HG03108 (cell line): ENCODE measurements at regions not wholly inside any gene's neighbourhood (a gene's known extent, or its start where the extent isn't known, plus 50 kb on each side); places are given as distances from the start of the nearest gene placed in this dataset.
A peak's percentile ranks its signal among the peaks of the same experiment; 100 is the strongest.
"Not testable (repeated sequence)": the region's sequence is repeated elsewhere in the genome, so short reads cannot be mapped to it uniquely, and the experiment has no call there.

Experiments
- ATAC-seq: cut with Tn5 transposase; IDR thresholded peaks from one replicate; pipeline ENCODE4 v1.9.1; 2021; ENCODE audit warnings: moderate library complexity; ENCODE audit not compliant: unreplicated experiment

DNA sequence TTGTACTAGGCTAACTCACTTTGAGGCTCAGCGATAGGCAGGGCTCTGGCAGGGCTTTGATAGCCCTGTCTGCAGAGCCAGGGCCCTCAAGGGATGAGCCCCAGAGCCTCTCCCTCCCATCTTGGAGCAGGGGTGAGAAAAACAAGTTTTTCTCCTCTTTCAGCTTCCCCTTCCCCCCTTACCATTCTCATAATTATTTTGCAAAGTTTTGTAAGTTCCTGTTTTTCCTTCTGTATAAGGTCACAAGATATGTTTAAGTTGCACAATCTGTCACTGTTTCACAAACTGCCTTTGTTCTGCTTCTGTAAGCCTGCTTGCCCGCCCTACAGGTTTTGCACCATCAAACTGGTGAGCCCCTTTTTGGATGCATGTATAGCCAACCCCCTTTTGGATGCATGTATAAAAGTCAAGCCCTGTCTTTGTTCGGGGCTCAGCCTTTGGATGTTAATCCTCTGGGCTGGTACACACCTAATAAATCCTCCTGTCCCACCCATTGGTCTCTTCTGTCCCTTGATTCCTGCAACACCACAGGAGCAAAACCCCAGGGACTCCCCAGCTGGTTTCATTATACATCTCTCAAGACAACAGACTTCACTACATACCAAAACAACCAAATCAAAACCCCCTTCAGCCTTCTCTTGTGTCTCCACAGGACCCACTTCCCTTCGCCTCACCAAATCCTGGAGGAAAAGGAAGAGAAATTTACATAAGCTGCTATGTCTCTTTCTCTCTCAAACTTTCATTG, 52.5 kb upstream of the RESF1 start:
- no peak for ATAC-seq

DNA sequence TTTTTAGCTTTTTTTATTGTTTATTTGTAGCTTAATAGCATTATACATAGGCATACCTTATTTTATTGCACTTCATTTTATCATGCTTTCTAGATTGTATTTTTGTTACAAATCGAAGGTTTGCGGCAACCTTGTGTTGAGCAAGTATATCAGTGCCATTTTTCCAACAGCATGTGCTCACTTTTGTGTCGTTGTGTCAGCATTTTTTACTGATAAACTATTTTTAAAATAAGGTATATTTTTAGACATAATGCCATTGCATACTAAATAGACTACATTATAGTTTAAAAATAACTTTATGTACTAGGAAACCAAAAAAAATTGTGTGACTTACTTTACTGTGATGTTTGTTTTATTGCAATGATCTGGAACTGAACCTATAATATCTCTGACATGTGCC, 56.2 kb upstream of the RESF1 start:
- ATAC-seq, result no peak

GRCh38 chr12:31900271-31900670, 58.9 kb upstream of the RESF1 start:
- ATAC-seq, result no peak

- ATAC-seq, result no peak
These were observed 60.1 kb upstream of the RESF1 start for GRCh38 chr12:31899109-31899508.

GRCh38 chr12:31897781-31898503, 61.3 kb upstream of the RESF1 start:
- ATAC-seq, result no peak

- not testable (repeated sequence) for ATAC-seq
These were observed 62.1 kb upstream of the RESF1 start for GRCh38 chr12:31897092-31897491.

DNA sequence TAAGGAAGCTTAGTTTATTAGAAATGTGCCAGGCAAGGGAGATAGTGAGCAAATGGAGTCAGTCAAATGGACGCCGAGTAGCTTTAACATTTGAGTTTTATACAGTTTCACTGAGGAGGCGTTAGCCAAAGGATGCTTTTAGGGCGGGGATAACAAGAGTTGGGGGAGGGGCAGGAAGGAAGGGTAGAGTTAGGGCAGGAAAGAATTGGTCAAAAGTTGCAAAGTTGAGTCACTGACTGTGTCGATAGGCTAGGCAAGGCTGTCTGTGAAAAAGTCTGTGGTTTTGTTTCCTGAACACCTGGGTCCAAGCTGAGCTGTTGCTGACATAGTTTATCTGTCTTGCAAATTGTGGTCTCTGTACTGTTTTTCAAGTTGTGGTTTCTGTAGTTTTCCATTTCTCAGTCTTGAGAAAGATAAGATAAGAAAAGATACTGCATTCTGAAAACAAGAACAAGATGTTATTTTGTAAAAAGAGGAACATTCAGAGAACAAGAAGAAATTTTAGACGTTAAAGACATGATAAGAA, 62.6 kb upstream of the RESF1 start:
- peak; percentile 99 for ATAC-seq

GRCh38 chr12:31895449-31896150, 63.6 kb upstream of the RESF1 start:
- ATAC-seq, result no peak

GRCh38 chr12:31890295-31891285, 68.6 kb upstream of the RESF1 start:
- peak; percentile 63 for ATAC-seq

GRCh38 chr12:31887109-31887811, 72.0 kb upstream of the RESF1 start:
- ATAC-seq, result no peak

DNA sequence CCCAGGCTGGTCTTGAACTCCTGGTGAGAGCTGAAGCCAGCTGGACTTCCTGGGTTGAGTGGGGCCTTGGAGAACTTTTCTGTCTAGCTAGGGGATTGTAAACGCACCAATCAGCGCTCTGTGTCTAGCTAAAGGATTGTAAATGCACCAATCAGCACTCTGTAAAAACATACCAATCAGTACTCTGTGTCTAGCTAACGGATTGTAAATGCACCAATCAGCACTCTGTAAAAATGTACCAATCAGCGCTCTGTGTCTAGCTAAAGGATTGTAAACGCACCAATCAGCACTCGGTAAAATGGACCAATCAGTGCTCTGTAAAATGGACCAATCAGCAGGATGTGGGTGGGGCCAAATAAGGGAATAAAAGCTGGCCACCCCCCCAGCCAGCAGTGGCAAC, 76.5 kb upstream of the RESF1 start:
- ATAC-seq, result not testable (repeated sequence)

GRCh38 chr12:31880340-31880739, 78.9 kb upstream of the RESF1 start:
- ATAC-seq, result no peak

DNA sequence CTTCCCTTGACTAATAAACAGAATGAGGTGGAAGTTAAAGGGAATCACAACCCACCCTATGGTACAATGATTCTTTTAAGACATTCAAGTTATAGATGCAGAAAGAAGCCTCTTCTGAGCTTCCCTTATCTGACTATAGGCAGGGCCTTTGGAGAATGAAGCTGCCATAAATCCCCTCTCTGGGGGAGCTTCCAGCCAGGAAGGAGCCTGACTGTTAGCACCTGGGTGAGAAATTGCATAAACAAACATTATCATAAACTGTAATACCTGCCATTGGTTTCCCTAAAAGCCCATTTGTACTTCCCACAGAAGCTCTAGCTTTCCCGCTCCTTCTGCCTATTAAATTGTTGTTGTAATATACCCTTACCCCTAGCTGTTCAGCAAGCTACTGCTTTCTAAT, 81.3 kb upstream of the RESF1 start:
- ATAC-seq, result no peak

DNA sequence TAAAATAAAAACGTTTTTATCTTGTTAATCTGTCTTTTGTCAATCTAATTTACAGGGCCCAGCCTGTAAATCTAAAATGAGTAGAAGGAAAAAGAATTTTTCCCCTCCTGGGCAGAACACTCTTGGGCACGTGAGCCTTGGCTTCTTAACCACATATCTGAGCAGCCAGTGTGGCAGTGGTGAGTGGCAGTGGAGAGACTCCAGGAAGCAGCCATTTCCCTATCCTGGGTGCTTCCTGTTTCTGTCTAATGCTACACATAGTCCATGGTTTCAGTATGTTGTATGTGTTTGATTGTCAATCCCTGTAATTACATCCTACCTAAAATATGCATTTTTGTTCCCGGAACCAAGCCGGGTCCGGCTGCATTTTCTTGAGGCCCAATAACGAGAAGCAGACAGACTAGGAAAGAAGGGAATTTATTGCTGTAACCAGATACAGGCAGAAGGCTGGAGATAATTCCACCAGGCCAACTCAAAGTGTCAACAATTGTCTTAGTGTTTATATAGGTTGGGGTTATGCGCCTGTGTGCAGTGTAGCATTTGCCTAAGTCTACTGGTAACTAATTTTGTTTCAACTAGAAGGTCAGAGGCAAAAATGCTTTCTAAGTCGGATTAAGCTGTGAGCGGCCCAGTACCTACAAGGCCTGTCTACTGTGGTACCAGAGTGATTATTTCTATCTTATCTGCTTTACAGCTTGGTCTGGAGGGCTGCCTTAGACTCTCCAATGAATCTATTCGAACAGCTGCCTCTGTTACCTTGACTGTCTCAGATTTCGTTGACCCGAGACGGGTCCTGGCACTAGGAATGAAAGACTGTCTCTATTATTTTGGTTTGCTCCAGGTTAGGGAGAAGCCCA, 82.4 kb upstream of the RESF1 start:
- ATAC-seq, result no peak

- ATAC-seq, result no peak
These were observed 83.6 kb upstream of the RESF1 start for GRCh38 chr12:31875609-31875964.

- peak; percentile 83 for ATAC-seq
These were observed 84.1 kb upstream of the RESF1 start for GRCh38 chr12:31874961-31875608.

- ATAC-seq, result no peak
These were observed 86.2 kb upstream of the RESF1 start for GRCh38 chr12:31872831-31873604.

DNA sequence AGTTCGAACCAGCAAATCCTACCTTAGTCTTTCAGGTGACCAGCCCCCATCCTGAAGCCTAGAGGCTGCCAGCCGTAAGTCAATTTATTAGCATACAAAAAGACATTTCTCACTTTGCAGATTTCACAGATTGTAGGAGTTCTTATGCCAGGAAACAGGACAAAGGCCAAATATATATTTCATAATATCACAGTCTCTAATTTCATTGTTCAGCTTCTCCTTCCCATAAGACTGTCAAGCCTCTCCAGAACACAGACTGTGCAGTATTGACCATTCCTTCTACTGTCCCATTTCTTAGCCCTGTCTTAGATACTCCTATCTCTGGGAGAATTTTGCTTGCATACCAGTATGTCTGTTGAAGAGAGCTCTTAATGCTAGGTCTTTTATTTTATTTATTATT, 89.2 kb upstream of the RESF1 start:
- ATAC-seq, result no peak
